CD4-positive, alpha-beta T cell treated with Interferon alpha-2 for 1 hour (primary cell): ENCODE measurements at regions not wholly inside any gene's neighbourhood (a gene's known extent, or its start where the extent isn't known, plus 50 kb on each side); places are given as distances from the start of the nearest gene placed in this dataset.

Experiments
- DNase-seq, 2 donors: peaks; one replicate each; pipeline ENCODE4 v3.0.0-alpha.2; 2020 to 2022

- no peak for DNase-seq
Observed at GRCh38 chr13:32863596-32863995, 152.6 kb upstream of the KL start.

GRCh38 chr13:32866921-32867320 lies 149.3 kb upstream of the KL start:
- no peak for DNase-seq

- DNase-seq, result no peak
Observed at GRCh38 chr13:32877491-32877890, 138.7 kb upstream of the KL start.

GRCh38 chr13:32878163-32878562 lies 138.1 kb upstream of the KL start:
- no peak for DNase-seq

GRCh38 chr13:32880636-32881035 lies 135.6 kb upstream of the KL start:
- no peak for DNase-seq

GRCh38 chr13:32881074-32881776 lies 135.0 kb upstream of the KL start:
- no peak for DNase-seq

- DNase-seq, result no peak
Observed at GRCh38 chr13:32881777-32882145, 134.5 kb upstream of the KL start.

GRCh38 chr13:32882691-32883090 lies 133.5 kb upstream of the KL start:
- DNase-seq, result no peak

- no peak for DNase-seq
Observed at GRCh38 chr13:32883474-32883873, 132.7 kb upstream of the KL start.

GRCh38 chr13:32887617-32888016 lies 128.6 kb upstream of the KL start:
- no peak for DNase-seq

- DNase-seq, result no peak
Observed at GRCh38 chr13:32889986-32890565, 126.1 kb upstream of the KL start.

GRCh38 chr13:32893176-32893575 lies 123.0 kb upstream of the KL start:
- no peak for DNase-seq

- no peak for DNase-seq
Observed at GRCh38 chr13:32894589-32895001, 121.6 kb upstream of the KL start.

- no peak for DNase-seq
Observed at GRCh38 chr13:32895296-32895695, 120.9 kb upstream of the KL start.

- DNase-seq, result no peak
Observed at GRCh38 chr13:32897296-32897695, 118.9 kb upstream of the KL start.

GRCh38 chr13:32902029-32902780 lies 114.0 kb upstream of the KL start:
- no peak for DNase-seq

- DNase-seq, result no peak
Observed at GRCh38 chr13:32902874-32903273, 113.3 kb upstream of the KL start.

- no peak for DNase-seq
Observed at GRCh38 chr13:32903720-32904119, 112.5 kb upstream of the KL start.

GRCh38 chr13:32904266-32904665 lies 112.0 kb upstream of the KL start:
- no peak for DNase-seq

- peak in 1 of 2 donors; percentile 1 for DNase-seq
Observed at GRCh38 chr13:32905063-32905863, 111.0 kb upstream of the KL start.

GRCh38 chr13:32905864-32906180 lies 110.4 kb upstream of the KL start:
- no peak for DNase-seq

GRCh38 chr13:32907211-32907610 lies 109.0 kb upstream of the KL start:
- DNase-seq, result no peak

GRCh38 chr13:32910530-32910929 lies 105.7 kb upstream of the KL start:
- DNase-seq, result no peak

- peak in 1 of 2 donors; percentile 28 for DNase-seq
Observed at GRCh38 chr13:32911506-32911905, 104.7 kb upstream of the KL start.
